Duodenal mucosa (tissue), 2 donors: ENCODE measurements at regions not wholly inside any gene's neighbourhood (a gene's known extent, or its start where the extent isn't known, plus 50 kb on each side); places are given as distances from the start of the nearest gene placed in this dataset.

Source experiments
- H3K27ac ChIP-seq: one replicate; pipeline ENCODE4 v1.7.0; 2013; ENCODE audit warnings: low read depth, low read length
- H3K27me3 ChIP-seq, 2 donors: one replicate each; pipeline ENCODE4 v1.7.0; 2013; ENCODE audit warnings: low read length in 2 of 2, control low read depth in 1 of 2; ENCODE audit not compliant: insufficient read depth in 2 of 2, control insufficient read depth in 1 of 2
- H3K36me3 ChIP-seq, 2 donors: one replicate each; pipeline ENCODE4 v1.7.0; 2013; ENCODE audit warnings: low read length in 2 of 2, control low read depth in 1 of 2; ENCODE audit not compliant: insufficient read depth in 2 of 2, control insufficient read depth in 1 of 2
- H3K4me1 ChIP-seq, 2 donors: one replicate each; pipeline ENCODE4 v1.7.0; 2013; ENCODE audit warnings: low read length in 2 of 2, control low read depth in 1 of 2; ENCODE audit not compliant: insufficient read depth in 2 of 2, control insufficient read depth in 1 of 2
- H3K4me3 ChIP-seq, 2 donors: one replicate each; pipeline ENCODE4 v1.7.0; 2013; ENCODE audit warnings: low read length in 2 of 2, low read depth in 1 of 2
- H3K9ac ChIP-seq, 2 donors: one replicate each; pipeline ENCODE4 v1.7.0; 2013; ENCODE audit warnings: low read length in 2 of 2, low read depth in 1 of 2
- H3K9me3 ChIP-seq, 2 donors: one replicate each; pipeline ENCODE4 v1.7.0; 2013; ENCODE audit warnings: low read length in 2 of 2, control low read depth in 1 of 2; ENCODE audit not compliant: control insufficient read depth in 1 of 2

- Histone ChIP-seq H3K36me3 (peaks cover 0 to 11% of the 10 kb centered on the region in 2 donors), H3K27ac (no peak overlapping the region)
Observed at GRCh38 chr17:77300016-77300686, 159.4 kb downstream of the SEC14L1 start.

GRCh38 chr17:77301694-77302266 is 161.0 kb downstream of the SEC14L1 start:
- Histone ChIP-seq H3K4me1 (peaks cover 34 to 40% of the 10 kb centered on the region in 2 donors), H3K9me3 (no peaks in the 10 kb centered on the region), H3K9ac (no peak overlapping the region), H3K36me3 (peaks cover 0 to 7% of the 10 kb centered on the region in 2 donors), H3K4me3 (no peak overlapping the region), H3K27me3 (no peaks in the 10 kb centered on the region), H3K27ac (no peak overlapping the region)

More at GRCh38 chr17:77300016-77300686, 159.4 kb downstream of the SEC14L1 start:
- Histone ChIP-seq H3K4me3 (no peak overlapping the region), H3K4me1 (peaks cover 20 to 28% of the 10 kb centered on the region in 2 donors), H3K27me3 (no peaks in the 10 kb centered on the region), H3K9ac (no peak overlapping the region), H3K9me3 (no peaks in the 10 kb centered on the region)

GRCh38 chr17:77302682-77303081 is 161.9 kb downstream of the SEC14L1 start:
- Histone ChIP-seq H3K9ac (no peak overlapping the region), H3K36me3 (peaks cover 0 to 2% of the 10 kb centered on the region in 2 donors), H3K4me3 (no peak overlapping the region), H3K27ac (no peak overlapping the region), H3K4me1 (peaks cover 40 to 44% of the 10 kb centered on the region in 2 donors), H3K27me3 (no peaks in the 10 kb centered on the region), H3K9me3 (no peaks in the 10 kb centered on the region)

GRCh38 chr17:77303620-77304019 is 162.9 kb downstream of the SEC14L1 start:
- Histone ChIP-seq H3K9me3 (no peaks in the 10 kb centered on the region), H3K36me3 (peaks cover 0 to 3% of the 10 kb centered on the region in 2 donors), H3K9ac (no peak overlapping the region), H3K27me3 (no peaks in the 10 kb centered on the region), H3K4me3 (no peak overlapping the region), H3K27ac (no peak overlapping the region), H3K4me1 (peaks cover 40 to 44% of the 10 kb centered on the region in 2 donors)

GRCh38 chr17:77304051-77304745 is 163.4 kb downstream of the SEC14L1 start:
- H3K9ac ChIP-seq = no peak overlapping the region
- H3K27ac ChIP-seq = no peak overlapping the region
- peaks cover 40 to 44% of the 10 kb centered on the region in 2 donors for H3K4me1 ChIP-seq

GRCh38 chr17:77304746-77305473 is 164.1 kb downstream of the SEC14L1 start:
- Histone ChIP-seq H3K4me1 (peaks cover 39% of the 10 kb centered on the region in 2 donors), H3K27me3 (no peaks in the 10 kb centered on the region)

More at GRCh38 chr17:77304051-77304745, 163.4 kb downstream of the SEC14L1 start:
- Histone ChIP-seq H3K9me3 (no peaks in the 10 kb centered on the region), H3K36me3 (peaks cover 0 to 3% of the 10 kb centered on the region in 2 donors), H3K4me3 (no peak overlapping the region), H3K27me3 (no peaks in the 10 kb centered on the region)

GRCh38 chr17:77306048-77306789 is 165.4 kb downstream of the SEC14L1 start:
- Histone ChIP-seq H3K27ac (no peak overlapping the region), H3K9ac (peak overlapping the region in 1 of 2 donors; percentile 12), H3K4me3 (peak overlapping the region in 1 of 2 donors; percentile 18)

More at GRCh38 chr17:77304746-77305473, 164.1 kb downstream of the SEC14L1 start:
- H3K9ac ChIP-seq = no peak overlapping the region
- no peak overlapping the region for H3K27ac ChIP-seq
- peak overlapping the region in 1 of 2 donors; percentile 15 for H3K4me3 ChIP-seq
- H3K36me3 ChIP-seq = peaks cover 0 to 3% of the 10 kb centered on the region in 2 donors
- no peaks in the 10 kb centered on the region for H3K9me3 ChIP-seq

GRCh38 chr17:77306790-77307478 is 166.2 kb downstream of the SEC14L1 start:
- peaks cover 38 to 40% of the 10 kb centered on the region in 2 donors for H3K4me1 ChIP-seq
- H3K27ac ChIP-seq = no peak overlapping the region
- peaks cover 0 to 6% of the 10 kb centered on the region in 2 donors for H3K36me3 ChIP-seq
- H3K27me3 ChIP-seq = no peaks in the 10 kb centered on the region
- H3K9me3 ChIP-seq = no peaks in the 10 kb centered on the region
- H3K9ac ChIP-seq = peak overlapping the region in 1 of 2 donors; percentile 12
- peak overlapping the region in 1 of 2 donors; percentile 18 for H3K4me3 ChIP-seq

More at GRCh38 chr17:77306048-77306789, 165.4 kb downstream of the SEC14L1 start:
- H3K36me3 ChIP-seq = peaks cover 0 to 3% of the 10 kb centered on the region in 2 donors
- H3K4me1 ChIP-seq = peaks cover 35% of the 10 kb centered on the region in 2 donors
- no peaks in the 10 kb centered on the region for H3K9me3 ChIP-seq
- H3K27me3 ChIP-seq = no peaks in the 10 kb centered on the region
